ENCODE measurements at regions not wholly inside any gene's neighbourhood (a gene's known extent, or its start where the extent isn't known, plus 50 kb on each side); places are given as distances from the start of the nearest gene placed in this dataset.

- no peak for TF ChIP-seq CTCF (IDR thresholded peaks at IDR 0.05; ENCODE audit: partially characterized antibody, unreplicated experiment)
- DNase-seq = no peak
- no peak overlapping the region for H3K27ac Mint-ChIP-seq (ENCODE audit: unreplicated experiment)
- H3K4me1 Mint-ChIP-seq (ENCODE audit: low read depth, unreplicated experiment) = no peaks in the 10 kb centered on the region
- no peaks in the 10 kb centered on the region for H3K27me3 Mint-ChIP-seq (ENCODE audit: unreplicated experiment)
- no peak overlapping the region for H3K4me3 Mint-ChIP-seq (ENCODE audit: unreplicated experiment)
- no peaks in the 10 kb centered on the region for H3K9me3 Mint-ChIP-seq (ENCODE audit: unreplicated experiment)
- no peaks in the 10 kb centered on the region for H3K36me3 Mint-ChIP-seq (ENCODE audit: unreplicated experiment)
These were observed 508.8 kb downstream of the PLPP3 start for GRCh38 chr1:56070601-56071000.

GRCh38 chr1:56069824-56070223 lies 509.5 kb downstream of the PLPP3 start:
- Mint-ChIP-seq H3K27ac (ENCODE audit: unreplicated experiment) (no peak overlapping the region), H3K36me3 (ENCODE audit: unreplicated experiment) (no peaks in the 10 kb centered on the region), H3K27me3 (ENCODE audit: unreplicated experiment) (no peaks in the 10 kb centered on the region), H3K4me3 (ENCODE audit: unreplicated experiment) (no peak overlapping the region), H3K4me1 (ENCODE audit: low read depth, unreplicated experiment) (no peaks in the 10 kb centered on the region), H3K9me3 (ENCODE audit: unreplicated experiment) (no peaks in the 10 kb centered on the region)
- TF ChIP-seq CTCF (IDR thresholded peaks at IDR 0.05; ENCODE audit: partially characterized antibody, unreplicated experiment) = no peak
- DNase-seq = no peak

- H3K27me3 Mint-ChIP-seq (ENCODE audit: unreplicated experiment) = no peaks in the 10 kb centered on the region
- TF ChIP-seq CTCF (IDR thresholded peaks at IDR 0.05; ENCODE audit: partially characterized antibody, unreplicated experiment) = no peak
These were observed 510.5 kb downstream of the PLPP3 start for GRCh38 chr1:56068908-56069307.

GRCh38 chr1:56068210-56068609 lies 511.2 kb downstream of the PLPP3 start:
- DNase-seq = no peak
- no peak for TF ChIP-seq CTCF (IDR thresholded peaks at IDR 0.05; ENCODE audit: partially characterized antibody, unreplicated experiment)
- Mint-ChIP-seq H3K4me3 (ENCODE audit: unreplicated experiment) (no peak overlapping the region), H3K9me3 (ENCODE audit: unreplicated experiment) (no peaks in the 10 kb centered on the region), H3K36me3 (ENCODE audit: unreplicated experiment) (no peaks in the 10 kb centered on the region), H3K4me1 (ENCODE audit: low read depth, unreplicated experiment) (no peaks in the 10 kb centered on the region), H3K27ac (ENCODE audit: unreplicated experiment) (no peak overlapping the region), H3K27me3 (ENCODE audit: unreplicated experiment) (no peaks in the 10 kb centered on the region)

More at GRCh38 chr1:56068908-56069307, 510.5 kb downstream of the PLPP3 start:
- Mint-ChIP-seq H3K27ac (ENCODE audit: unreplicated experiment) (no peak overlapping the region), H3K4me1 (ENCODE audit: low read depth, unreplicated experiment) (no peaks in the 10 kb centered on the region), H3K4me3 (ENCODE audit: unreplicated experiment) (no peak overlapping the region), H3K9me3 (ENCODE audit: unreplicated experiment) (no peaks in the 10 kb centered on the region), H3K36me3 (ENCODE audit: unreplicated experiment) (no peaks in the 10 kb centered on the region)
- no peak for DNase-seq

- Mint-ChIP-seq H3K4me1 (ENCODE audit: low read depth, unreplicated experiment) (no peaks in the 10 kb centered on the region), H3K9me3 (ENCODE audit: unreplicated experiment) (peaks cover 4% of the 10 kb centered on the region), H3K36me3 (ENCODE audit: unreplicated experiment) (no peaks in the 10 kb centered on the region), H3K27me3 (ENCODE audit: unreplicated experiment) (no peaks in the 10 kb centered on the region), H3K27ac (ENCODE audit: unreplicated experiment) (no peak overlapping the region), H3K4me3 (ENCODE audit: unreplicated experiment) (no peak overlapping the region)
- no peak for DNase-seq
- TF ChIP-seq CTCF (IDR thresholded peaks at IDR 0.05; ENCODE audit: partially characterized antibody, unreplicated experiment) = no peak
These were observed 513.6 kb downstream of the PLPP3 start for GRCh38 chr1:56065729-56066128.

Measured in glutamatergic neuron (in vitro differentiated cells).